CD4-positive, alpha-beta T cell treated with Interferon alpha-2 for 1 hour (primary cell): ENCODE measurements at regions not wholly inside any gene's neighbourhood (a gene's known extent, or its start where the extent isn't known, plus 50 kb on each side); places are given as distances from the start of the nearest gene placed in this dataset.
"Not testable (repeated sequence)": the region's sequence is repeated elsewhere in the genome, so short reads cannot be mapped to it uniquely, and the experiment has no call there.

ENCODE experiments used
- DNase-seq, 2 donors: peaks; one replicate each; pipeline ENCODE4 v3.0.0-alpha.2; 2020 to 2022

DNA sequence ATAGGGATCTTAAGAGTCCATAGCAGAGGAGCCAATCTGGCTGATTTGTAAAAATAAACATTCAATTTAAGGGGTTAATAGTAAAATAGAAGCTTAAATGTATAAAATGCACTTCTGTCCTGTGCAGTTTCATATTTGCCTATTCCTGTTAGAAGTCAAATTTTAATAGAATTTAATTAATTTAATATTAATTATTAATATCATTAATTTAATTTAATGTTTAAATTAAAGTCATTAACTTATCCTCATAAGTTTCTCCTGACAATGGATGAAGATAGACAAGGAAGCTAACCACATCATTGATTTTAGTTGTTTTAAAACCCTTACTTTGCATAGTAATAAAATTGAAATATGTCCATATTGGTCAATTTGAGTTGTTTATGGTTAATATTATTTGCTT, 1096.2 kb upstream of the EPHA6 start:
- no peak for DNase-seq

DNA sequence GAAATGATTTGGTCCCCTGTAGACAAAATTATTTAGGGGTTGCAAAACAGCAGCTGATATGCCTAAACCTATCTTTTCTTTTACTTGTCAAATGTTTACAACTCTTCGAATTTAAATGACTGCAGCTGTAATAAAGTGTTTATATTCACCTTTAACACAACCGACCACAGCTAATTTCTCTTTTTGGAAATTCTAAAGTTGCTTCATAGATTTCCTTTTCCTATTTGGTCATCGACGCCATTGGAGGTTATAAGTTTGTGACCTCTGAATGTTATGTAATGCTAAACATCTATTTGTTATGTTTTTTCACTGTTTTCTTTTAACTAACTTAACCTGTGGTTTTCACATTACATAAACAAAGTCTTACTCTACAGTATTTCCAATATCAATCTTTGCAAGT, 1094.9 kb upstream of the EPHA6 start:
- no peak for DNase-seq

- peak in 1 of 2 donors; percentile 62 for DNase-seq
These were observed 1092.5 kb upstream of the EPHA6 start for GRCh38 chr3:95721938-95722337.

DNA sequence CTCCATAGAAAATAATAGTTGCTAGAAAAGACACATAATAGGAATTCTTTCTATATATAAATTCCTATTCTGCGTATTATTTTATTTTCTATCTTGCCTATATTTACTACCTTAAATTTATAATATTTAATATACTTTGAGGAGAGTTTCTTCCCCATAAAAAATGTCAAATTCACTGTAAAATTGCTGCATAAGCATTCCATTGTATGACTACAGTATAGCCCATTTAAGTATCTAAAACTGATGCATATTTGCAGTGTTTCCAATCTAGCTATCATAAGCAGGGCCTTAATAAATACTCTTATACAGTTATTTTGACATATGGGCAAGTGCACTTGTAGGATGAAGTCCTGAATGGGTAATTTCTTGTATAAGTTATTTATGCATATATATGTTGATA, 1088.6 kb upstream of the EPHA6 start:
- no peak for DNase-seq

GRCh38 chr3:95731753-95732152, 1082.6 kb upstream of the EPHA6 start:
- no peak for DNase-seq

GRCh38 chr3:95733336-95733735, 1081.1 kb upstream of the EPHA6 start:
- no peak for DNase-seq

DNA sequence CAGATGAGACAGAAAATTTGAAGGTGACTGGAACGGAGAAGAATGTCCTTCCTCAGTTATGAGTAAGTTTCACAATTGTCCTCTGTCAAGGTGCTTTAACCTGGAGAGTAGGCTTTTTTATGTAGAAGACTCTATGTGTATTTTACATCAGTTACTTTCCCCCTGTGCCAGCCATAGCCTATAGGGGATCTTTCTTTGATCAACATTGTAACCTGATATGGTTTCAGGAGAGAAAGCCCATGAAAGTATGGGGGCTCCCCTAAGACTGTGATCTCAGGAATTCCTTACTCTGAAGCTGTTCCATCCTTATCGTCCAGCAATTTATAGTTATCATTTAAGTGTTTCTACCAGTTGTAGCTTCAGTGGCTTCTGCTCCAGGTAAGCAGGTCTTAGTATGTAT, 1076.3 kb upstream of the EPHA6 start:
- DNase-seq = no peak

GRCh38 chr3:95744896-95745295, 1069.5 kb upstream of the EPHA6 start:
- not testable (repeated sequence) for DNase-seq

GRCh38 chr3:95750097-95750496, 1064.3 kb upstream of the EPHA6 start:
- no peak for DNase-seq

DNA sequence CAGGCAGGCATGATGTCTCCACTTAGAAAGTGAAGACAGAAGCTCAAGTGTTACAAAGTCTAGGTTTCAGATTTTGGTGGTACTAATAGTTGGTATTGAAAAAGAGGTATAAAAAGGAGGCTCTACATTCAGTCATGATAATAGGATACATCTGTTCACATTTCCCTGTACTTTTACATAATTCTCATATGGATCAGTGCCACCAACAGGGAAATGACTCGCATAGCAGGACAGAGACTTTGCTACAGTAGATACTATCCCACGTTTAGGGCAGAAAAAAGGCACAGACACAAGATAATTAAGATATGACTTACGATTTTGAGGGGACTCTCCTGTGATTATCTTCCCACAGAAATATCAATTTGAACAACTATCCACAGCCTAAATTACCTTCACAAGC, 1062.9 kb upstream of the EPHA6 start:
- no peak for DNase-seq

DNA sequence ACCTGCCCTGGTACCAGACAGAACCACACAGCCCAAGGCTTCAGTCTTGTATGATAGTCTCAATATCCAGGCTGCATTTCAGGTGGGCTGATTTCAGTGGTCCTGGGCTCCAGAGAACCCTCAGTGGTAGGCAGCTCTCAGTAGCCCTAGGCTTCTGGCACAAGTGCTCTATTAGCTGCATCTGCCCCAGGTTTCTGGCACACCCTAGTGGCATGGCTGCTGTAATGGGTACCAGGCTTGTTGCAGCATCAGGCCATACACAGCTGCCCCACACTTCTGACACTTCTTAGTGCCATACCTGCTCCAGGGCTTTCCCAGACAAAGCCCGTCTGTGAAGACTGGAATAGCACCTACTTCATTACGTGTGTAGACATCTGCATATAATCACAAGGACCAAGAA, 1062.2 kb upstream of the EPHA6 start:
- DNase-seq = no peak

DNA sequence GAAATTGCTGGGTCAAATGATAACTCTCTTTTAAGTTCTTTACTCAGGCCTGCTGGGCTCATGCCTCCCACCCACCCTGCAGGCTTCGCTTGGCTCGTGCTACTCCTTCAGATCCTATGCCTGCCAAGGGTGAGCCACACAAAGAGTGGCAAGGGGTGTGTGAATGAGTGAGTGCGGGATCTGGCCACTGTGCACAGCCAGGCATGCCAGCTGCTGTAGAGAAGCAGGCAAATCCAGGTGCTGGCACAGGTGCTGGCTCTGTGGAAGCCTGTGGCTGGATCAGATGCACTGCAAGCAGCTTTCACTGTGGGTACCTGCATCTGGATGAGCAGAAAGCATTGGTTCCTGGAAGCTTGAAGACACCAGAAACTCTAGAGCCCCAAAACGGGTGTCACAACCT, 1055.7 kb upstream of the EPHA6 start:
- no peak for DNase-seq

- DNase-seq = no peak
These were observed 1054.6 kb upstream of the EPHA6 start for GRCh38 chr3:95759614-95760301.

DNA sequence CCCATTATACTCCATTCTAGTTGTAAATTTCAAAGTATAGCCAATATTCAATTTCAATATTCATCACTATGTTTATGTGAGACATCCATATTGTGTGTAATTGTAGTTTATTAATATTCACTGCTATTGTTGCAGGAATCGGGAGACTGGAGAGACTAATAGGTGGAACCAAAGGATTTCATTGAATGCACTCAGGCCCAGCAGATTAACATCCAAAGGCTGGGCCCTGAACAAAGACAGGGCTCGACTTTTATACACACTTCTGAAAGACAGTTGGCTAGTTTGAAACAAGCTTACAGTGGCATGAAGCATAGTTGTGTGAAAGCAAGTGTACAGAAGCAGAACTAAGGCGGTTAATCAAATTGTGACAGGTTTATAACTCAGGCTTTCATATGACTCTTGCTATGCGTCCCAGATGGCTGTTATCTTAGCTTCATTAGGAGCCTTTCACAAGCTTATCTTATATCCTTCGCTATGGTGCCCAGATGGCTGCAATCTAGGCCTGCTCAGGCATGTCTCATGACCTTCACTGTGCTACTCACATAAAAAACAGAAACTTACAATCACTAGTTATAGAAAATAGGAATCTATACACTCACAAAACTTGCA, 1038.8 kb upstream of the EPHA6 start:
- DNase-seq = no peak

GRCh38 chr3:95781598-95781997, 1032.8 kb upstream of the EPHA6 start:
- no peak for DNase-seq

DNA sequence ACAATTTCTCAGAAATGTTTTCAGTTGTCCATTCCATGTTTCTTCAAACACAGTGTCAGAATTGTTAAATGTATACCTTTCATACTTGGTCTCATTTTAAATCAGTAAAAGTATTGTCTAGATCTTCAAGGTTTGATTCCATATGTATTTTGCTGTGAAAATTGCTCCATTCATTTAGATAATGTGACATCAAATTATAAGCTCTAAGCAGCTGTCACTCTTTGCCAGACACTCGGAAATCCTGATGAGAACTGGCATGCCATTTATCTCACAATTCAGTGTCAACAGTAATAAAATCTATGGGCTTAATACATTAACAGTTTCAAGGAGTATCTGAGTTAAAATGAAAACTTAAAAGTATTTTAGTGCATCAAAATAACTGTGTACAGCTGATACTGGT, 1025.3 kb upstream of the EPHA6 start:
- no peak for DNase-seq

GRCh38 chr3:95797081-95797480, 1017.3 kb upstream of the EPHA6 start:
- DNase-seq = no peak

DNA sequence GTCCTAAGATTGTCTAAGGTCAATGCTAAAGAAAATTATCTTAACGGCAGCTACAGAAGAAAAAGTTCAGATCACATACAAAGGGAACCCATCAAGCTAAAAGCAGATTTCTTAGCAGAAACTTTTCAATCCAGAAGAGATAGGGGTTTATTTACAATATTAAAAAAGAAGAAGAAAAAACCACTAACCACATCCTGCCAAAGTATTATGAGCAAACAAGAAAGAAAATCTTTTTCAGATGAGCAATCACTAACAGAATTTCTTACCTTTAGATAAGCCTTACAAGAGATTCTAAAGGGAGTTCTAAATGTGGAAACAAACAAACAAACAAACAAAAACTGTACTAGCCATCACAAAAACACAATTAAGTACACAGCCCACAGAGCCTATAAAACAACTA, 1015.8 kb upstream of the EPHA6 start:
- DNase-seq = no peak

DNA sequence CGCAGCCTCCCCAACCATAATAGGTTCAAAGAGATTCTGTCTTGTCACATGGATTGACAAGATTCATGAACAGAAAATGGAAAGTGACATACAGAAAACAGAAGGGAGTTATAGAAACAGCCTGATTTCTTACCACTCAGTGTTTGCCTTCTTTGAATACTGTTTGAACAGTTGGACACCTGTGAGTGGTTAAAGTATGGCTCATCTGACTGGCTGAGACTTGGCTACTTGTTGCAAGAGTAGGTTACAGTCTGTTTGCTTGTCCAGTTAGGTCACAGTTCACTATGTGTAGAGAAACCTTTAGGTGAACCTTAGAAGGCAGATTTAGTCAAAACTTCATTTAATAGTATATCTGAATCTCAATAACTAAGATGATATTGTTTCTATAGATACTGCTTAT, 1003.9 kb upstream of the EPHA6 start:
- no peak for DNase-seq

GRCh38 chr3:95813244-95813643, 1001.1 kb upstream of the EPHA6 start:
- no peak for DNase-seq

GRCh38 chr3:95815828-95816227, 998.6 kb upstream of the EPHA6 start:
- no peak for DNase-seq

DNA sequence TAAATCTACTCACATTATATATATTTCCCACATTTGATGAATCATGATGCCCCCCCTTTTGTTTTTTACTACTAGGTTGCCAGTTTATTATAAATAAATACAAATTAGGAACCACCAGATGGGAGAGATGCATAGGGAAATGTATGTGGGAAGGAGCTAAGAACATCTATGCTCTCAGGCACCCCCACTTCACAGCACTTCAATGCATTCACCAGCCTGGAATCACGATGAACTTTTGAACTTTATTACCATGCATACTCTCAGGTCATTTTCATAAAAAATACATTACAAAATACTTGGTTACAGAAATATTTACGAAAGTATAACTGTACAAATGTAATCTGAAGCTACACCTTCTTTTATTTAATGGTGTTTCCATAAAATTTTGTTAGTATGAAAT, 988.0 kb upstream of the EPHA6 start:
- DNase-seq = no peak

DNA sequence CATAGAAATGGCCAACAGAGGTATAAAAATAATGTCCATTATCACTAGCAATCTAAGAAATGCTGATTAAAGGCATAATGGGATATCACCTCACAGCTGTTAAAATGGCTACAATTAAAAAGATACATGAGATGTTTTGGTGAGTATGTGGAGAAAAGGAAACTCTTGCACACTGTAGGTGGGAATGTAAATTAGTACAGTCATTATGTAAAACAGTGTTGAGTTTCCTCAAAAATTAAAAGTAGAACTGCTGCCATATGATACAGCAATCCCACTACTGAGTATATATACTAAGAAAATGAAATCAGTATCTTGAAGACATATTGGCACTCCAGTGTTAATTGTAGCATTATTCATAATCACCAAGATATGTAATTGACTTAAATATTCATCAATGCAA, 982.2 kb upstream of the EPHA6 start:
- no peak for DNase-seq

DNA sequence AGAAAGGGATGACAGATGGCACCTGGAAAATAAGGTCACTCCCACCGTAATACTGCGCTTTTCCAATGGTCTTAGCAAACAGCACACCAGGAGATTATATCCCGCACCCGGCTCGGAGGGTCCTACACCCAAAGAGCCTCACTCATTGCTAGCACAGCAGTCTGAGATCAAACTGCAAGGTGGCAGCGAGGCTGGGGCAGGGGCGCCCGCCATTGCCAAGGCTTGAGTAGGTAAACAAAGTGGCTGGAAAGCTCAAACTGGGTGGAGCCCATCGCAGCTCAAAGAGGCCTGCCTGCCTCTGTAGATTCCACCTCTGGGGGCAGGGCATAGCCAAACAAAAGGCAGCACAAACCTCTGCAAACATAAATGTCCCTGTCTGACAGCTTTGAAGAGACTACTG, 953.8 kb upstream of the EPHA6 start:
- DNase-seq = not testable (repeated sequence)

DNA sequence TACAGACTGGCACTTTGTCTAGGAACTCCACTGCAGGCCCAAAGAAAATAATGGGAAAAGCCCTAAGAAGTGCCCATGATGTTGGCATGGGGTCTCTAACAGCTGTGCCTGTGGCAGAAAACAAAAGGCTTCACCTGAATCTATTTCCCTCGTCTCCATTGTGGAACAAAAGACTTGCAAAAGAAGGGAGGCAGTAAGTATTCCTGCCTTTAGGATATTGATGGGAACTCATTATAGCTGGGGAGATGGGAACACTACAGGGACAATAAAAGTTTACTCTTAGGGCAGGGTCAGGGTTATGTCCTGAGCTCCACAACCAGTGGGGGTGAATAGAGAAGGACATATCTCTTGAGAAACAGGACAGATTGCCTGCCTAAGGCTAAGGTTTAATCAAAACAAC, 930.6 kb upstream of the EPHA6 start:
- no peak for DNase-seq
